ENCODE measurements at regions not wholly inside any gene's neighbourhood (a gene's known extent, or its start where the extent isn't known, plus 50 kb on each side); places are given as distances from the start of the nearest gene placed in this dataset.
A peak's percentile ranks its signal among the peaks of the same experiment; 100 is the strongest.

DNA sequence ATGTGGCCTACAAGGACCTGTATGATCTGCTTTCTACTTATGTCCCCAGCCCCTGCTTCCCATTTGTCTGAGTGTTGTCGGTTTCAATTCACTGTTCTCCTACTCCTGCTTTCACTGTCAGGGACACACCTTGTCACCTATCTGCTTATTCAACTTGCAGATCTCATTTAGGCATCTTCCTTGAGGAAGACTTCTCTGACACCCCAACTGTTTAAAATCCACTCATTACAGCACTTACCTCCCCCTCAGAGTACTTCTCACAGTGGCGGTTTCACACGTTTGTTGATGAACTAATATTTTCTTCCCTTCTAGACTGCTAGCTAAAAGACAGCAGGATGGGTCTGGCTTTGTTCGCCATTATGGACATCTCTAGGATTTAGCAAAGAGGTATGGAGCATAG lies 279.9 kb upstream of the TET2 start:
- Mint-ChIP-seq H3K4me1 (peaks cover 23% of the 10 kb centered on the region), H3K27me3 (ENCODE audit: low read depth in 3 of 3) (peaks cover 0 to 4% (median 0%) of the 10 kb centered on the region in 3 donors), H3K9me3 (peaks cover 0 to 6% (median 3%) of the 10 kb centered on the region in 7 donors), H3K36me3 (no peaks in the 10 kb centered on the region), H3K27ac (no peak overlapping the region), H3K4me3 (no peak overlapping the region)
- Histone ChIP-seq H3K9me3 (replicated peaks in 1 of 2; ENCODE audit: control insufficient read depth in 1 of 2, insufficient read depth in 1 of 2, low read length in 2 of 2) (no peaks in the 10 kb centered on the region), H4K20me1 (ENCODE audit: insufficient read depth, low read length) (no peaks in the 10 kb centered on the region), H3K79me2 (ENCODE audit: insufficient read depth, low read length) (no peaks in the 10 kb centered on the region), H3K4me1 (ENCODE audit: control insufficient read depth in 1 of 2, insufficient read depth in 2 of 2, low read length in 2 of 2) (peaks cover 11 to 26% of the 10 kb centered on the region in 2 donors), H3K4me3 (replicated peaks in 1 of 3; ENCODE audit: low read depth in 2 of 3, low read length in 3 of 3) (no peak overlapping the region), H2AFZ (ENCODE audit: insufficient read depth, low read depth, low read length, poor library complexity, severe bottlenecking) (no peak overlapping the region), H3K27me3 (ENCODE audit: control insufficient read depth in 2 of 2, insufficient read depth in 2 of 2, low read length in 2 of 2) (no peaks in the 10 kb centered on the region), H3K9ac (ENCODE audit: insufficient read depth, low read length, poor library complexity, severe bottlenecking) (no peak overlapping the region), H3K27ac (ENCODE audit: low read depth in 1 of 2, low read length in 2 of 2) (no peak overlapping the region), H3K4me2 (replicated peaks; ENCODE audit: extremely low read depth, low read length, poor library complexity, severe bottlenecking) (no peak overlapping the region), H3K36me3 (replicated peaks in 1 of 2; ENCODE audit: control insufficient read depth in 1 of 2, insufficient read depth in 2 of 2, low read length in 2 of 2) (no peaks in the 10 kb centered on the region)
- 100% methylated on average over 1 of the region's 4 CpGs for WGBS (ENCODE audit: insufficient coverage)
- TF ChIP-seq, protein P1, sequence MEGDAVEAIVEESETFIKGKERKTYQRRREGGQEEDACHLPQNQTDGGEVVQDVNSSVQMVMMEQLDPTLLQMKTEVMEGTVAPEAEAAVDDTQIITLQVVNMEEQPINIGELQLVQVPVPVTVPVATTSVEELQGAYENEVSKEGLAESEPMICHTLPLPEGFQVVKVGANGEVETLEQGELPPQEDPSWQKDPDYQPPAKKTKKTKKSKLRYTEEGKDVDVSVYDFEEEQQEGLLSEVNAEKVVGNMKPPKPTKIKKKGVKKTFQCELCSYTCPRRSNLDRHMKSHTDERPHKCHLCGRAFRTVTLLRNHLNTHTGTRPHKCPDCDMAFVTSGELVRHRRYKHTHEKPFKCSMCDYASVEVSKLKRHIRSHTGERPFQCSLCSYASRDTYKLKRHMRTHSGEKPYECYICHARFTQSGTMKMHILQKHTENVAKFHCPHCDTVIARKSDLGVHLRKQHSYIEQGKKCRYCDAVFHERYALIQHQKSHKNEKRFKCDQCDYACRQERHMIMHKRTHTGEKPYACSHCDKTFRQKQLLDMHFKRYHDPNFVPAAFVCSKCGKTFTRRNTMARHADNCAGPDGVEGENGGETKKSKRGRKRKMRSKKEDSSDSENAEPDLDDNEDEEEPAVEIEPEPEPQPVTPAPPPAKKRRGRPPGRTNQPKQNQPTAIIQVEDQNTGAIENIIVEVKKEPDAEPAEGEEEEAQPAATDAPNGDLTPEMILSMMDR (IDR thresholded peaks at IDR 0.05): no peak
- intact Hi-C loops (cut with micrococcal nuclease): no loop called here
- DNase-seq: no peak

DNA sequence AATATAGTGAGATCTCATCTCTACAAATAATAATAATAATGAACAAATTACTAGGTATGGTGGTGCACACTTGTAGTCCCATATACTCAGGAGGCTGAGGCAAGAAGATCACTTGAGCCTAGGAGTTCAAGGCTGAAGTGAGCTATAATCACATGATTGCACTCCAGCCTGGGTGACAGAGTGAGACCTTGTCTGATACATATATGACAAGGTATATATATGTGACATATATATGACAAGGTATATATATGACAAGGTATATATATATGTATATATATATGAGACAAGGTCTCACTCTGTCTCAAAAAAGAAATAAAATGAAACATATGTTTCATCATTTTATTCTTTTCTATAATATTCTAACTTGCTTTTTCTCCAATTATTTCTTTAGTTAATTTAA lies 278.1 kb upstream of the TET2 start:
- no peak overlapping the region for H3K27ac ChIP-seq (ENCODE audit: low read depth in 1 of 2, low read length in 2 of 2)
- H2AFZ ChIP-seq (ENCODE audit: insufficient read depth, low read depth, low read length, poor library complexity, severe bottlenecking): peak overlapping the region; percentile 22
- Mint-ChIP-seq H3K4me1 (peaks cover 23% of the 10 kb centered on the region), H3K9me3 (no peaks in the 10 kb centered on the region), H3K4me3 (no peak overlapping the region), H3K27me3 (ENCODE audit: low read depth in 3 of 3) (peaks cover 0 to 4% (median 0%) of the 10 kb centered on the region in 3 donors), H3K36me3 (no peaks in the 10 kb centered on the region), H3K27ac (no peak overlapping the region)
- TF ChIP-seq, protein P1 (IDR thresholded peaks at IDR 0.05): no peak
- no peak overlapping the region for H3K4me3 ChIP-seq (replicated peaks in 1 of 3; ENCODE audit: low read depth in 2 of 3, low read length in 3 of 3)
- intact Hi-C loops (cut with micrococcal nuclease): no loop called here
- no peaks in the 10 kb centered on the region for H4K20me1 ChIP-seq (ENCODE audit: insufficient read depth, low read length)
- peaks cover 11 to 26% of the 10 kb centered on the region in 2 donors for H3K4me1 ChIP-seq (ENCODE audit: control insufficient read depth in 1 of 2, insufficient read depth in 2 of 2, low read length in 2 of 2)
- peak overlapping the region; percentile 34 for H3K4me2 ChIP-seq (replicated peaks; ENCODE audit: extremely low read depth, low read length, poor library complexity, severe bottlenecking)
- DNase-seq: peak in 1 of 3 donors; percentile 5
- H3K36me3 ChIP-seq (replicated peaks in 1 of 2; ENCODE audit: control insufficient read depth in 1 of 2, insufficient read depth in 2 of 2, low read length in 2 of 2): no peaks in the 10 kb centered on the region
- H3K9me3 ChIP-seq (replicated peaks in 1 of 2; ENCODE audit: control insufficient read depth in 1 of 2, insufficient read depth in 1 of 2, low read length in 2 of 2): no peaks in the 10 kb centered on the region
- no peaks in the 10 kb centered on the region for H3K27me3 ChIP-seq (ENCODE audit: control insufficient read depth in 2 of 2, insufficient read depth in 2 of 2, low read length in 2 of 2)
- no peaks in the 10 kb centered on the region for H3K79me2 ChIP-seq (ENCODE audit: insufficient read depth, low read length)
- no peak overlapping the region for H3K9ac ChIP-seq (ENCODE audit: insufficient read depth, low read length, poor library complexity, severe bottlenecking)
